GM10266 (cell line): ENCODE measurements at regions not wholly inside any gene's neighbourhood (a gene's known extent, or its start where the extent isn't known, plus 50 kb on each side); places are given as distances from the start of the nearest gene placed in this dataset.

Source experiments
- DNase-seq: peaks from one replicate; pipeline ENCODE4 v3.0.0; 2012; ENCODE audit errors: extremely low spot score
- TF ChIP-seq, protein P1 (sequence below): IDR thresholded peaks from 2 replicates; pipeline ENCODE4 v1.5.1; 2012; ENCODE audit warnings: mild to moderate bottlenecking, low read depth; ENCODE audit not compliant: control insufficient read depth, insufficient read depth; ENCODE audit errors: missing control alignments

DNA sequence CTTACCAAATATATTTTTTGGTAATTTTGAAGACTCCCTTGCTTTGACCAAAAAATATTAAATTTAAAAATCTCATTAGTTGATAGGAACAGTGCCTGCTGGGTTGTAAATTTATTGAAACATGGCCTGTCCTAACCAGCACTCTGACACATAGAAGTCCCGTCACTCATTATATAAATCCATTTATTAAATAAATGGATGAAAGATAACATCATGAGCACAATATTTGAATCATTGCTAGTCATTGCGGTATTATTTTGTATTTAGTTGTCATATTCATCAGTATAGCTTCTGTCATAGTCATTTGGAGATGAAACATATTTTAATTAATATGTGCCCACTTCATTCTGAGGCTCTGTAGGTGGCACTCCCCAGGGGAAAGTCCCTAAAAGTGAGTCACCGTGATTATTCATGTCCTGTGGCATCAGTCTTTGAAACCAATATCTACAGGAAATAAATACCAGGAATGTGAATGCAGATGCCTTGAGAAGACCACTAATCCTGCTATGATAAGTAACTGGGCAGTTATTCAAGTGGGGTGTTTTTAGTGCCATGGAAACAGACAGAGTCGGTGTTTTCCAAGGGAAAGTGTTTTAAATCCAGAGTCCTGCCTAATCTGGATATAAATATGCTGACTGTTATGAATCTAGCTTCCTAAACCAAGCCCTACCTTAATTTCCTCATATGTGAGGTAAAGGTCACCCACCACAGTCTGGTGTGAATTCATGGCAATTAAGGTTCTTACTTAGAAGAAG lies 302.0 kb downstream of the DUSP10 start:
- TF ChIP-seq, protein P1, sequence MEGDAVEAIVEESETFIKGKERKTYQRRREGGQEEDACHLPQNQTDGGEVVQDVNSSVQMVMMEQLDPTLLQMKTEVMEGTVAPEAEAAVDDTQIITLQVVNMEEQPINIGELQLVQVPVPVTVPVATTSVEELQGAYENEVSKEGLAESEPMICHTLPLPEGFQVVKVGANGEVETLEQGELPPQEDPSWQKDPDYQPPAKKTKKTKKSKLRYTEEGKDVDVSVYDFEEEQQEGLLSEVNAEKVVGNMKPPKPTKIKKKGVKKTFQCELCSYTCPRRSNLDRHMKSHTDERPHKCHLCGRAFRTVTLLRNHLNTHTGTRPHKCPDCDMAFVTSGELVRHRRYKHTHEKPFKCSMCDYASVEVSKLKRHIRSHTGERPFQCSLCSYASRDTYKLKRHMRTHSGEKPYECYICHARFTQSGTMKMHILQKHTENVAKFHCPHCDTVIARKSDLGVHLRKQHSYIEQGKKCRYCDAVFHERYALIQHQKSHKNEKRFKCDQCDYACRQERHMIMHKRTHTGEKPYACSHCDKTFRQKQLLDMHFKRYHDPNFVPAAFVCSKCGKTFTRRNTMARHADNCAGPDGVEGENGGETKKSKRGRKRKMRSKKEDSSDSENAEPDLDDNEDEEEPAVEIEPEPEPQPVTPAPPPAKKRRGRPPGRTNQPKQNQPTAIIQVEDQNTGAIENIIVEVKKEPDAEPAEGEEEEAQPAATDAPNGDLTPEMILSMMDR: no peak
- DNase-seq: no peak

DNA sequence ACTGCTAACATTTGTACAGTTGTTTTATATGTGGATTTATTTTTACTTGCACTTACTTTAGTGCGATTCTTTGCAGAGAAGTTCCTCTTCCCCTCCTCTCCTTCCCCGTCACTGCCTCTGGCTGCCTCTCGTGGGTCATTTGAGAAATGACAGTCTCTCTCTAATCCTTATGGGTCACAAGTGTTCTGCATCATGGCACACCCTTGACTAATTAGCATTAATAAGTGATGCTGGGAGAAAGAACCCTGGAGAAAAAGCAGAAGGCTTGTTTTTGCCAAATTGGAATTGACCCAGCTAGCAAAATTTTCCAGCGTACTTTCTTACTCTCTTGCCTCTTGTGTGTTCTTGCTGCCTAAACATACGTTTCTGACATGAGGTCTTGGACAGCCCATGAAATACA lies 301.2 kb downstream of the DUSP10 start:
- DNase-seq: no peak
- TF ChIP-seq, protein P1: no peak

DNA sequence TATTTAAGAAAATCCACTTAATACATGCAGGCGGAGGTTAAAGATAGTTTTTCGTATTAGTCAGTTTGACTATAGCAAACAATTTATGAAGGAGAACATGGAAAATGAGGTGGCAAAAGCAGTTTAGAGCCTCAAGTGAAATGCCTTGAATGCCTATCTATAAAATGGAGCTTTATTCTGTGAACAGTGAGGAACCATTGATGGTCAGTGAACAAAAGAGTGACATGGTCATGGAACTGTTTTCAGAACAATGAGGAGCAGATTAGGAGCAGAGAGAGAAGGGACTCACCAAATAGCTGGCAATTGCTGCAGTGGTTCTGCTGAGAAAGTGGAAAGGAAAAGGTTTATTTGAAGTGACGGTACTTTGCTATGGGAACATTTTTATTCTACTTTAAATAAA lies 299.8 kb downstream of the DUSP10 start:
- TF ChIP-seq, protein P1: no peak
- no peak for DNase-seq

DNA sequence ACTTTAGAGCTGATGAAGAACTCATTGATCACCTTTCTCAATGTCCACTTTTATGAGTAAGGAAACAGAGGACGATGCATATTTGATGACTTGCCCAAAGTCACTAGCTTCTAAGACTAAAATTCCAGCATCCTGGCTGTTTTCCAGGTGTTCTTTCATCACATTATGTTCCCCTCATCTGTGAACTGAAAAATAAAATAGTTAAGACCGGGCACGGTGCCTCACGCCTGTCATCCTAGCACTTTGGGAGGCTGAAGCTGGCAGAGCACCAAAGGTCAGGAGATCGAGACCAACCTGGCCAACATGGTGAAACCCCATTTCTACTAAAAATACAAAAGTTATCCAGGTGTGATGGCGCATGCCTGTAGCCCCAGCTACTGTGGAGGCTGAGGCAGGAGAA lies 297.5 kb downstream of the DUSP10 start:
- DNase-seq: no peak
- TF ChIP-seq, protein P1: no peak

DNA sequence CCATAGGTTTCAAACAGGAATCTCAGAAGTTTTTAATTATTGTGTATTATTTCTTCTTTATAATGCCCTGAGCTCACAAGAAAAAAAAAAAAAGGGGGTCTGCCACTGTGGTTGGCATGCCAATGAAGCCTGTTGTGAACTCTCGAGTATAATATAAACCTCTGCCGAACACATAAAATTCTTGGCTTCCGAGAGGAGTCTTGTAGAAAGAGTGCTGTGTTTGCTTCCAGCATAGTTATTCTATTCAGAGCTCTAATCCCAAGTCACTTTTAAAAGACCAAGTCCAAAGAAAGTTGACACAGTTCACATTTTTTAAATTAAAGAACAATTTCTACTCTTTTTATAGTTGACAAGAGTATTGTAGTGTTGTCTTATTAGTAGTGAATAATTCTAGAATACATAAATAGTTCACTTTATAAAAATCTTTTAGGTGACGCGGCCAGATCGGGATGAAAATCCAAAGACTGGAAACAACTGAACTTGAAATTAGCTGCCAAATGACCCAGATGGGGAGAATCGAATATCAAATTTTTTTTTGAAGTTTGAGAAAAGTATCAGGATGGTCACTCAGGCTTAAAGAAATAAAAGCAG lies 293.2 kb downstream of the DUSP10 start:
- TF ChIP-seq, protein P1: no peak
- DNase-seq: no peak

DNA sequence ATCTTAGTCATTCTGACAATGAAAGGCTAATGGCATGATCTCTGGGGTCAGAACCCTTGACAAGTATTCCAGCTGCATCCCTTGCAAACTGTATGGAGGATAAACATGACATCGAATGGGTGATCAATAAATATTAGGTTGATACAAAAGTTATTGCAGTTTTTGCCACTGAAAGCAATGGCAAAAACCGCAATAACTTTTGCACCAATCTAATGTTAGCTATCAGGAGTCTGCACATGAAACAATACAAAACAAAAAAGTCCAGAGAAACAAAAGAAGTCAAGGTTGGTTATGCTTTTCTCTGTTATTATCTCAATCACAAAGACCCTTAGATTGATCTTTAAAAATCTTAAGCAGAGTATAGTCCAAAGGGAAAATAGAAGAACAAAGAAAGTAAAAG lies 292.7 kb downstream of the DUSP10 start:
- no peak for DNase-seq
- TF ChIP-seq, protein P1: no peak

DNA sequence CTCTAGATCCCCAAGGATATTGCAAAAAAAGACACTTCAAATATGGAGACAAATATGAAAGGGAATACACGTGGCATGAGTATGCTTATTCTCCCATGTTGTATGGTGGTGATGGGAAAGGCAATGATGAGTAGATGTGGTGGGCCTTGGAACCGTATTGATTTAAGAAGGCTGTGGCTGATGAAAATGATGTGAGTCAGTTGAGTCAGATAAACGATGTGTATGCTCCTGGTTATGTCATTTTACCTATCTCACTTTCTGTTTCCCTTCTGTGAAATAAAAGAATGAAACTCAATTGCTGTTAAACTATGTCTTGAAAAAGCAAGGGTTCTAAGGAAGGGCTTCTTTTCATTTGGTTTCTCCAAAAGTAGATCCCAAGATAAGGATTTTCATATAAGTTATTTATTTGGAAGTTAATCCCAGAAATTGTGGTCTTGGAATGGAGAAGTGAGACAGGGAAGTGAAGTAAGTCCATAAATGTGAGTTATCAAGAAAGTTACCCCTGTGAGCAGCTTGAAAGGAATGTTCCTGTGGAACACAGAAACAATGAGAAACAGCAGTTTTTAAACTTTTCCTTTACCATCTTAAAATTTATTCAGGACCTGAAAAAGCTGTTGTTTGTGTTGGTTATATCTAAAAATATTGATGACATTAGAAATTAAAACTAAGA lies 292.0 kb downstream of the DUSP10 start:
- DNase-seq: no peak
- TF ChIP-seq, protein P1: no peak
